Medulla oblongata (tissue), 1 donor: ENCODE measurements at regions not wholly inside any gene's neighbourhood (a gene's known extent, or its start where the extent isn't known, plus 50 kb on each side); places are given as distances from the start of the nearest gene placed in this dataset.

Source experiments
- DNase-seq: peaks from one replicate; pipeline ENCODE4 v3.0.0-alpha.2; 2015; ENCODE audit errors: extremely low spot score

DNA sequence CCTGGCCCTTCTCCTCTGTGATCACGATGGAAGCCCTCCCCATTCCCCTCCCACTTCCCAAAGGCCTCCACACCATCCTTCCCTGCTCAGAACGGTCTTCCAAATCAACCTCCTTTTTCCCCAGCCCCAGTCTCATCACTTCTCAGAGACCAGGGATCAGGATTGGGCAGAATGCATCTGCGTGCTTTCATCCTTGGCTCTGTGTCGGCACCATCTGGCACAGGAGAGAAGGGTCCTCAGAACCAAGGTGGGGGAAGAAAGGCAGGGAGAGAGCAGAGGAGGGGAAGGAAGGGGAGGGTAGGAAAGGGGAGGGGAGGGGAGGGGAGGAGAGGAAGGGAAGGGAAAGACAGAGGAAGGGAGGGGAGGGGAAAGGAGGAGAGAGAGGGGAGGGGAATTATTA lies 52.4 kb upstream of the FICD start:
- DNase-seq = no peak

DNA sequence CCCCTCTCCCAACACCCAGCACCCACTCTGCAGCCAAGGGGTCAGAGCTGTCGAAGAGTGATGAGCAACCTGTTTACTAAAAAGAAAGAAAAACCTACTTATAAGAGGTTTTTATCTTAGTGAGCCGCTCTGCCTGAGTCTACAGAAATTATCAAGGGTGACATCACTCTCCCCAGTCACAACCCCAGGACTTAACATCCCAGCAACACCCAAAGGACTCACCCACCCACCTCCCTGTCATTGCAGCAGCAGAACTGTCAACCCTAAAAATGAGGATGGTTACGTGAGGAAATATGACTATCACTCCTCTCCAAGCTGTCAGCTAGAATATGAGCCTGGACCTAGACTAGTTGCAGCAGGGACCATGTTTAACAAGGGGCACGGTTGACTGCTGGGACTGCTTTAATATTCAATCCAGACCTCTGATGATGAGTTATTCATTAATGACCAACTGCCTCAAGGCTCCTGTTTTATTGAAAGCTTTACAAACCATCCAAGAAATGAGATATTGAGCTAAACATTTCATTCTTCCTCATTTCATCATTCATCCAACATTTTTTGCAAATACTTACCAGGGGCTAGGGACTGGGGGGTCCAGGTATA lies 53.9 kb upstream of the FICD start:
- no peak for DNase-seq

DNA sequence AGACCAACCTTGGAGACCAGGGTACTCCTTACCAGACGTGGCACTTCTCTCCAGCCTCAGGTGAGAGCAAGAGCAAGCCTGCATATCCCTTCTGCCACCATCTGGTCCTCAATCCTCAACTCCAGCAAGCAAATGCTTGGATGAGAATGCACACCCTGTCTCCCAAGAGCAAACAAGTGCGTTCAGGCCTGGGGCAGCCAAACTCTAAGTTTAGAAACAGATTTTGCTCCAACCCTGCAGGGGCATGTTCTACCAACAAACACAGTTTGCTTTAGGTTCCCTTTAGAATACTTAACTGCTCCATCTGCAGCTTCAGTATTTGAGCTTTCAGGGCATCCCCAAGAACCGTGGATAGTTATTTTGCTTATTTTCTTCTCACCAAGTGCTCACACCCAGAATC lies 55.9 kb upstream of the FICD start:
- no peak for DNase-seq

DNA sequence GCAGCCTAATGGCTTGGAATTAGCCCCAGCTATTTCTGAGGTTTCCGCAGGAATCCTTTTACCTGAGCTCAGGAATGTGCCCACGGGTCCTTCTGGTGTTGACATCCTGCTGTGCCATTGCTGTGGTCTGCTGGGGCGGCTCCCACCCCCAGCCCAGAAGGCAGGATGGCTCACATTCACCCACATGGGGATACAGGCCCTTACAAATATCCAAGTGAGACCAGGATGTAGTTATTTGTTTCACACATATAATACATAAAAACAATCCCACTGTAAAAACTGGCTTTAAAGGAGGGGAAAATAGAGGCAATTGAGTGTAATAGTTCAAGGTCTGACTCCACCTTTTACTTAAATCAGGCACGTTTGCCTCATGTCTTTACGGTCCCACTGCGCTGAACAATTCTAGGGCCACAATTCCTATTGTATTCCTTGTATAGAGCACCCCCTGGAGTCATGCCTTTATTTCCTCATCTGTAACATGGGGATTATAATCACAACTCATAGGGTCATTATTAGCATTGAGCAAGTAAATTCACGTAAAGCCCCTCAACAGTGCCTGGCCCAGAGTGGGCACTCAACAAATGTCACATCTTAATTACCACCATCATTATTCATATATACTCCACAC lies 57.2 kb upstream of the FICD start:
- DNase-seq = no peak

DNA sequence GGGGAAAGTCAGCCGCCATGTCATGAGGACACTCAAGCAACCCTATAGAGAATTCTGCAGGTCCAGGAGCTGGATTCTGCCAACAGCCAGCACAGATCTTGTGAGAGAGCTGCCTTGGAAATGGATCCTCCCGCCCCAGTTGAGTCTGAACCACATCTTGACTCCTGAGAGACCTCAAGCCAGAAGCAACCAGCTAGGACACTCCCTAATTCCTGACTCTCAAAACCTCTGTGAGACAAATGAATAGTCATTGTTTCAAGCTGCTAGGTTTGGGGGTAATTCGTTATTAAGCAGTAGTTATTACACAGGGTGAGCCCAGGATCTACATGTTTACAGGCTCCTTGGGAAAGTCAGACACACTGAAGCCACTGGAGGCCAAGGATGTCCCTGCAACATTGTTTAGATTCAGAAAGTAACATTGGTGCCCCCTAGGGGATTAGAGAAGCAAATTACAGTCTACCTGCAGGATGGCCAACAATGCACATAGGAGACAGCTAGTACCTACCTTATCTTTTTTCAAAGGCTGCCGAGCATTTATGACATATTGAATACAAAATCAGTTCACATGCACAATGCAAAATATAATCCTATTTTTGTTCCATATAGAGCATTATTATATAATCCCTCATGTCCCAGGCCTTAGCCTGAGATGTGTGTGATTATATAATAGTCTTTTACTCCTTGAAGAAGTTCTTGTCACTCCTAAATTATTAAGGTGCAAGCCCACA lies 57.9 kb upstream of the FICD start:
- DNase-seq = peak; percentile 60

DNA sequence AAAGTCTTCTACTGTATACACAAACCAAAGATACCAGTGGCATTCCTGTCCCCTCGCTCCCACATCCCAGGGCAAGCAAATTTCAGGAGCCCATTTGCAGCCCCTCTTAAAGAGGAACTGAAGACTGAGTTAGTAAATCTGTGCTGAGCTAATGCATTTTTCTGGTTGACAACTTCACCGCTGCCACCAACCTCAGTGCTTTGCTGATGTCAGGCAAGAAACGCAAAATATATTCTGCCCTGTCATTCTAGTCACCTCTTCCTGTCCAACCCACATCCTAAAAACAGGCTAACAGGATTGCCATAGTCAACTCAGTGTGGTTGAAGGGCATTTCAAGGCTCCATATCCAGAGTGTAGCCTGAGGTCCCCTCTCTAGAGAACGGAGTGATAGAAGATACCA lies 59.4 kb upstream of the FICD start:
- DNase-seq = peak; percentile 26

DNA sequence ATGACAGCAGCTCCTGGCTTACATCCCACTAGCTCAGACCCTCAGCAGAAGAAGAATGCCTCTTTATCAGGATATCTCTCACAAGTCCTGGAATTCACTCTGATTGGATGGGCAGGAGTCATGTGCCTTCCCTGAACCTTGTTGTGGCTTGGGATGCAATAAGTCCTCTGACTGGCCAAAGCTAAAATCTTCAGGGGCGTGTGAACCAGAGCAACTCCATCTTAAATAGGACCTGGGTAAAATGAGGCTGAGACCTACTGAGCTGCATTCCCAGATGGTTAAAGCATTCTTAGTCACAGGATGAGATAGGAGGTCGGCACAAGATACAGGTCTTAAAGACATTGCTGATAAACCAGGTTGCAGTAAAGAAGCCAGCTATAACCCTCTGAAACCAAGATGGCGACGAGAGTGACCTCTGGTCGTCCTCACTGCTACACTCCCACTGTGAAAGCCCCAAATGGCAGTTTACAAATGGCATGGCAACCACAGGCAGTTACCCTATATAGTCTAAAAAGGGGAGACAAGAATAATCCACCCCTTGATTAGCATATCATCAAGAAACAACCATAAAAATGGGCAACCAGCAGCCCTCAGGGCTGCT lies 60.4 kb upstream of the FICD start:
- no peak for DNase-seq

DNA sequence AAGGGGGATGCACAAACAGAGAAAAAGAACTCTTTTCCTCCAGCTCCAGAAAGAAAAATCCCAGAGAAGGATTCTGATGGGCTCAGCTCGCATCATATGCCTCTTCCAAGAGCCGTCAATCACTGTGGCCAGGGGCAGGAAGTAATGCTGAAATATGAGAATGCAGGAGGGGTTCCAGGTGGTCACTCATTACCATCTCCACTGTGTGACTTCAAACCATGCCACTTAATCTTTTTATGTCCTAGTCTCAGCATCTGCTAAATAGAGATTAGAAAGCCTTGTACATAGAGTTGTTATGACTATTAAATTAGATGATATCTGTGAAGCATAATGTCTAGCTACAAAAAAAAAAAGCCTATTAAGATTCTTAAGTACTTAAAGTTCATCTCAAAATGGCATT lies 65.6 kb upstream of the FICD start:
- DNase-seq = no peak

DNA sequence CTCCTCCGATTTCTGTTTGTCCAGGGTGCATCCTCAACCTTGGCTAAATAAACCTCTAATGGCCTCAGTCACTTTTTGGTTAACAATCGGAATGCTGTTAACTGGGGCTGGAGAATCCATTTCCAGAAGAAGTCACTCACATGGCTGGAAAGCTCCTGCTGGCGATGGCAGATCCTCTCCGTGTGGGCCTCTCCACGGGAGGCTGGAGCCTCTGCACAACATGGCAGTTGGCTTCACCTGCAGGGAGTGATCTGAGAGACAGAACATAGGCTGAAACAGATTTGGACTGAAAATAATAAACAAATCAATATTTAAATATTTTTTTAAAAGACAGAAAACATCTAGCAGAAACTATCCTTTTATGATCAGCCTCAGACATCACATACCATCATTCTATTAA lies 66.8 kb upstream of the FICD start:
- no peak for DNase-seq

DNA sequence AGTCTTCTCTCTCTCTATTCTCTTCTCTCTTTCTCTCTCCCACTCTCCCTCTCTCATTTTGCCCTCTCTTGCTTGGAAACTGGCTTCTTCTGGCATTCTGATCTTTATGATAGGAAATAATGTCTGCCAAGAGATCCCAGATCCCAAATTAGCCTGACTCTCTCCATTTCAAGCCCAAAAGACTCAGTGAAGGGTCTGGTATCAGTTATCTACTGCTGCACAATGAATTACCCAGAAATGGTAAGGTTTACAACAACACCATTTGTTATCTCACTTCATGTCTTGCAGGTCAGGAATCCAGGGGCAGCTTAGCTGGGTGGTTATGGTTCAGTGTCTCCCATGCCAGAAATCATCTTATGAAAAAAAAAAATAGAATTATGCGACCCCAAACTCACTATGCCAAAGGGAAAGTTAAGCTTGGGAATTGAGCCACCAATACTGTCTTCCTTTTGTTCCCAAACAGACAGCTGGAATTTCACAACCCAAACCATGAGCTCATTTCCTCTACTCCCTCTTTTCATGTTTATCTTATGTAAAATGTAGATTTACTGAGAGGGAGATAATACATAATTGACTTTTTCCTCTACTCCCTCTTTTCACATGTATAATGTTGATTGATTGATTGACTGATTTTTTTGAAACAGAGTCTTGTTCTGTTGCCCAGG lies 67.8 kb upstream of the FICD start:
- DNase-seq = no peak

DNA sequence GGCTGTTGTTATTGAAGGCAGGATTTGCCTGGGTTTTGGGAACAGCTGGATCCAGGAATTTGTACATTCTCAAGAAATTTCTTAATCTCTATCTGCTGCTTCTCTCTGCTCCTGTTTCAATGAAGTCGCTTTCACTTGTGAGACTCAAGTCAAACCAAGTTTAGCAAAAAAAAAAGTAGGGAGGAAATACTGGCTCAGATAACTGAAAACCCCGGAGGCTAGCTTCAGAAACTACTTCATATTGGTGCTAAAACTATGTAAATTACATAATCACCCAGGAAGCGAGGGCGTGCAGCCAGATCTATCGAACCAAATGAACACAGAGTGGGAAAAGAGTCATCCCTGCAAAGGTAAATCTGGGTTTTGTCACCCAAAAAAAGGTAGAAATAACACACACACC lies 68.3 kb upstream of the FICD start:
- DNase-seq = no peak

DNA sequence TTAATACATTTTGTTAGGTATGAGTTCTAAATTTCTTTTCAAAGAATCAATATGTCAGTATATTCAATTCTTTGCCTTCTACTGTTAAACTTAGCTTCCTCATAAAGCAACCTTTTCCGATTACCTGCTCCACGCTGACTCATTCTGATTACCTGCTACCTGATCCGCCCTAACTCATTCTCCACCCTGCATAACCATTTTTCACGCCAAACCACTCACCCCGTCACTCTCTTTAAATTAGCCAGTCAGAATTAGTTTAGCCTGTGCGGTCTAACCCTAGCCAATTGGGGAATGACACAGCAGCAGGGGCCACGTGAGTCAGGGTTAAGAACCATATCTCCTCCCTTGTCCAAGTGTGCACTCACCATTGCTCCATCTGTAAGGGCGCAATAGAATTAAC lies 72.2 kb upstream of the FICD start:
- no peak for DNase-seq

DNA sequence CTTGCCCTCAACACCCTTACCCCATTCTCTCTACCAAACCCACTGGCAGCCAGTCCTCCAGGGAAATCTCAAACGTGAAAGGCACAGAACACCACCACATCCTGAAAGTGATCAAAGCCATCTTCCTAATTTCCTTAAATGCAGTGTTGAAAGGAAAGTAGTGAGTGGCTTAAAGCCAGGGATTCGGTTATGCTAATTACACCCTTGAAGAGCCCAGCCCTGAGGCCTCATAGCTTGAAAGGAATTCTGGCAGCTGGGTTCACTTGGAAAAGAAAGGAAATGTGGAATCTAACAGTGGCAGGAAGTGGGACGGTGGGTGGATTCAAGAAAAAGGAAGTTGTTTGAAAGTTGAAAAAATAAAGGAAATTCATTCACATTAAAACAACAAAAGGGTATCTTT lies 73.0 kb upstream of the FICD start:
- DNase-seq = no peak

DNA sequence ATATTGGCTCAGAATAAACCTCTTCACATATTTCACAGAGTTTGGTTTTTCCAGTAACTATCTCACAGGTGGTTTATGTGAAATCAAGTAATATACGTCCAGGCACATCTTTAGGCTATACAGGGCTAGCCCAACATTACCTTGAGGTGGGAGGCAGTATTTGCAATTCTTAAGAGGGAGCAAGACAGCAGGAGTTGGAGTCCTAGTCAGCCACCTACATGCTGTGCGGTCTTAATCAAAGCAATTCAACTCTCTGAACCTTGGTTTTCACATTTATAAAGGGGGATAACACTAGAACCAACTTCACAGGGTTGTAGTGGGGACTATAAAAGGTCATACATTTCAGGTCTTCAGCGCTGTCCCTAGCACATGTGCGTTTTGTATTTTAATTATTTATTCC lies 73.5 kb upstream of the FICD start:
- DNase-seq = no peak

DNA sequence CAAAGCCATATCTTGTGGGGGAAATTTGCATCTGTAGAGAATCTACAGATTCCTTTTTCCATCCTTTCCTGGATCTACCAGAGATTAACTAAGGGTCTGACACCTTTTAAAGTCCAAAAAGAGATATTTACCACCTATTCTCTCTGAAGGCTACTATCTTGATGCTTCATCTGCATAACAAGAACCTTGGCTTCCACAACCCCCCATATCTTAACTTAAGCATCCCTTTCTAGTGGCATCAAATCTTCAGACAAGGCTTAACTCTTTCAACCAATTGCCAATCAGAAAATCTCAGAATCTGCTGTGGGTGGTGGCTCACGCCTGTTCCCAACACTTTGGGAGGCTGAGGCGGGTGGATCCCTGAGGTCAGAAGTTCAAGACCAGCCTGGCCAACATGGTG lies 74.3 kb upstream of the FICD start:
- DNase-seq = no peak

DNA sequence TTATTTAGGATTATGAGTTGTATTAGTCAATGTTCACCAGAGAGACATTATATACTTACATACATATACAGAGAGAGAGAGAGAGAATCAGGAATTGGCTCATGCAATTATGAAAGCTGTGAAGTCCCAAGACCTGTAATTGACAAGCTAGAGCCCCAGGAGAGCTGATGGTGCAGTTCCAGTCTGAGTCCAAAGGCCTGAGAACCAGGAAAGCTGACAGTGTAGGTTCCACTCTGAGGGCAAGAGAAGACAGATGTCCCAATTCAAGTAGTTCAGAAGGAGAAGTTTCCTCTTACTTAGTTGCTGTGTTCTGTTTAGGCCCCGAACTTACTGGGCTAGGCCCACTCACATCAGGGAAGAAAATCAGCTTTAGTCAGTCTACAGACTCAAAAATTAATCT lies 76.4 kb upstream of the FICD start:
- no peak for DNase-seq

DNA sequence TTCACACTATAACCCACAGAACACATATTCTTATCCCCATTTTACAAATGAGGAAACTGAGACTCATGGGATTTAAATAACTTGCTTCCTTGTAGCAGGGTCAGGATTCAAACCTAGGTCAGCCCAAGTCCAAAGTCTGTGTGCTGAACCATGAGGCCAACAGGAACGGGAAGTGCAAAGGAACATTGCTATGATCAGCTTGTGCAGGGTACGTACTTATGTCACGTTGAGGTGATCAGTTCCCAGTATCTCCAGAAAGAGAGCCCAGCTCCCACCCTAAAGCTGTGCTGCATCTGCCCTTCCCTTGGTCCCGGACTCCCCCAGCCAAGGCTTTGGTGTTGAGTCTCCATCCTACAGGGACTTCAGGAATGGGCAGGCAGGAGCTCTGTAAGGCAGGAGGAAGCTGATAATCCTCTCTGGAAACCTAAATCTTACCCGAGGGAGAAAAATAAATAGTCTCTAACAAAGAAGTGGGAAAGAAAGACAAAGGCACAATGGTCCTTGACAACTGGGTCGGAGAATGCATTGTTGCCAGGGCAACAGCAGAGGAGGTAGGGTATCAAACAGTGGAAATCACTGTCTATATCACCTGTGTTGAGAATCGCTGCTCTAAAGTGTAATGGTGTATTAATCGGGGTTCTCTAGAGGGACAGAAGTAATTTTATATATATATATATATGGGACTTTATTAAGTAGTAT lies 82.5 kb upstream of the FICD start:
- DNase-seq = no peak

DNA sequence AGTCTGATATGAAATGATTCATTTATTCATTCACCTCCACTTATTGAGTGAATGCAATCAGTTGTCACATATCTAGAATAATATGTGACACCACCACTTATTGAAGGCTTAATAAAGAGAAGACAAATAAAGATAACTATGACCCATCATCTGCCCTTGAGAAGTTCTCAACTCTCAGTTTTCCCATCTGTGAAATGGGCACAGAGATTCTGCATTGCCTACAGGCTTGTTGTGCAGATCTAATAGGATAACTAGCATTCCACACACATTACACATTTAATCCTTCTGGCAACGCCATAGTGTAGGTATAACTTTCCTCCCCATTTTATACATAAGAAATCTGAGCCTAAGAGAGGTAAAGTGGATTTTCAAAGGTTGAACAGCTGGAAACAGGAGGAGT lies 84.2 kb upstream of the FICD start:
- no peak for DNase-seq

DNA sequence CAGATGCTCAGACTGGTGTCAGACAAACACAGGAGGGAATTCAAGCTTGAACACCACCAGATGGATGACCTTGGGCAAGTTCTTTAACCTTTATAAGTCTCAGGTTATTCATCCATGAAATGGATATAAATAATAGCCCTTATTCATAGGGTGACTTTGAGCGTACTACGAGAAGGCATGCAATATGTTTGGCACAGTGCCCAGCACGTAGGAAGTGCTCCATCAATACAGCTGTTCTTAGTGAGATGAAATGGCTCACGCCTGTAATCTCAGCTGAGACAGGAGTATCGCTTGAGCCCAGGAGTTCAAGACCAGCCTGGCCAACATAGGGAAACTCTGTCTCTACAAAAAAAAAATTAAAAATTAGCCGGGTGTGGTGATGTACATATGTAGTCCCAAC lies 84.8 kb upstream of the FICD start:
- peak; percentile 5 for DNase-seq

DNA sequence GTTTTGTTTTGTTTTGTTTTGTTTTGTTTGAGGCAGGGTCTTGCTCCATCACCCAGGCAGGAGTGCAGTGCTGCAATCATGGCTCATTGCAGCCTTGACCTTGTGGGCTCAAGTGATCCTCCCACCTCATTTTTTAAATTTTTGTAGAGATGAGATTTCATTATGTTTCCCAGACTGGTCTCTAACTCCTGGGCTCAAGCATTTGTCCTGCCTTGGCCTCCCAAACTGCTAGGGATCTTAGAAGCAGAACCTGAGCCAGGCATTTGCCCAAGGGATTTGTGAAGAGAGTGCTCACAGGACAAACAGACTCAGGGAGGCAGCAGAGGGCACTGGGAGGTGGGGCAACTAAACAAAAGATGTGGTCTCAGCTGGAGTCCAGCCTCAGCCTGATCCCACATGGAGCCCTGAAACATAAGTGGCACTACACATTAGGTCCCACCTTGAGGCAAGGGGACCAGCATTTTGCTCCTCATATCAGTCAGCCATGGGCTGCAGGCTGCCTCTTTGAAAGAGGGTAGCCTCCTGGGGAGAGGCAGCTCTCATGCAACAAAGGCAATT lies 86.2 kb upstream of the CMKLR1 start:
- DNase-seq = no peak

DNA sequence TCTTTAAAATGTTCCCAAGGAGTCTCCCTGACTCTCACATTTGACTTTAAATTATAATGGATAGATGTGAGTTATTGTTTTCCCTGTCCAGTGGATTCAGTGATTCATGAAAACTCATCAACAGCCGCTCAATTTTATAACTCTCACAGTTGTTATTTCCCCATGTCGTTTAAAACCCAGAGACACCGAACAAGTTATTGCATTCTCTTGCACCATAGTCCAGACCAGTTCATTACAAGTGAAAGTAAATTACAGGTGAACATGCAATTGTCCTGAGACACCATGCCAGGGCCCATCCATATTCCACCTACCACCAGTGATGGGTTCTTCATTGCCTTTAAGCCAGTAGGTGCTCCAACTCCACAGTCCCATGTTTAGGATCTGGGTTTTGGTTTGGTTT lies 85.7 kb upstream of the CMKLR1 start:
- DNase-seq = no peak

DNA sequence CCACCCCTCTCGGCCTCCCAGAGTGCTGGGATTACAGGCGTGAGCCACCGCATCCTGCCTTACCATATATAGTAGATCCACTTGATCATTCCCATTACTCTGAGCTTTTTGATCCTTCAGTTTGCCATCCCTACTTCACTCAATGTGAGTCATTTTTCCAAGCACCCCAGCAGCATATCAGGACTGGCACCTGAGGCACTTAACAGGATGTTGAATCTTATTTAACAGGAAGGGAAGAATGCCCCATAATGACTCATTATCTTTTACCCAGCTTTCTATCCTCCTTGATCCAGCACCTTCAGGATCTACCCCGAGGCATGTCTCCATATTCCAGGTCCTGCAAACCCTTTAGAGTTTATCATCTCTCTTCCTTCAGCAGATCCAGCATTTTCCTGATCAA lies 84.9 kb upstream of the CMKLR1 start:
- DNase-seq = no peak
